IgD-negative memory B cell (primary cell): ENCODE measurements at regions not wholly inside any gene's neighbourhood (a gene's known extent, or its start where the extent isn't known, plus 50 kb on each side); places are given as distances from the start of the nearest gene placed in this dataset.

Source experiments
- H3K27ac Mint-ChIP-seq, 3 donors: one replicate each; pipeline ENCODE4 v1.8.0; 2020 to 2022; ENCODE audit warnings: mild to moderate bottlenecking in 3 of 3, mixed read lengths in 3 of 3, moderate library complexity in 1 of 3
- H3K27me3 Mint-ChIP-seq: one replicate; pipeline ENCODE4 v1.8.0; 2021; ENCODE audit warnings: mixed read lengths
- H3K36me3 Mint-ChIP-seq: one replicate; pipeline ENCODE4 v1.8.0; 2020; ENCODE audit warnings: mild to moderate bottlenecking, mixed read lengths
- H3K4me1 Mint-ChIP-seq, 3 donors: one replicate each; pipeline ENCODE4 v1.8.0; 2020 to 2022; ENCODE audit warnings: mixed read lengths in 3 of 3, mild to moderate bottlenecking in 1 of 3
- H3K4me3 Mint-ChIP-seq, 4 donors: one replicate each; pipeline ENCODE4 v1.8.0; 2020 to 2022; ENCODE audit warnings: mild to moderate bottlenecking in 4 of 4, mixed read lengths in 4 of 4, moderate library complexity in 3 of 4
- H3K9me3 Mint-ChIP-seq, 3 donors: one replicate each; pipeline ENCODE4 v1.8.0; 2020 to 2021; ENCODE audit warnings: mixed read lengths in 3 of 3, mild to moderate bottlenecking in 1 of 3

GRCh38 chr2:20108655-20109396 lies 57.4 kb upstream of the LAPTM4A start:
- Mint-ChIP-seq H3K9me3 (no peaks in the 10 kb centered on the region), H3K27me3 (peaks cover 27% of the 10 kb centered on the region), H3K36me3 (no peaks in the 10 kb centered on the region), H3K4me1 (peaks cover 0 to 3% (median 0%) of the 10 kb centered on the region in 3 donors), H3K27ac (no peak overlapping the region), H3K4me3 (no peak overlapping the region)

- Mint-ChIP-seq H3K4me1 (peaks cover 0 to 3% (median 0%) of the 10 kb centered on the region in 3 donors), H3K9me3 (peaks cover 0 to 1% (median under 1%) of the 10 kb centered on the region in 3 donors), H3K36me3 (no peaks in the 10 kb centered on the region), H3K4me3 (no peak overlapping the region), H3K27ac (peak overlapping the region in 1 of 3 donors; percentile 9), H3K27me3 (peaks cover 22% of the 10 kb centered on the region)
Observed at GRCh38 chr2:20107776-20108175, 56.3 kb upstream of the LAPTM4A start.

GRCh38 chr2:20107352-20107751 lies 55.9 kb upstream of the LAPTM4A start:
- Mint-ChIP-seq H3K27me3 (peaks cover 20% of the 10 kb centered on the region), H3K27ac (no peak overlapping the region), H3K36me3 (no peaks in the 10 kb centered on the region), H3K4me3 (no peak overlapping the region), H3K9me3 (peaks cover 1 to 5% (median 3%) of the 10 kb centered on the region in 3 donors), H3K4me1 (peaks cover 0 to 3% (median 0%) of the 10 kb centered on the region in 3 donors)

- Mint-ChIP-seq H3K4me1 (peaks cover 0 to 3% (median 0%) of the 10 kb centered on the region in 3 donors), H3K27ac (no peak overlapping the region), H3K9me3 (peaks cover 1 to 9% (median 3%) of the 10 kb centered on the region in 3 donors), H3K4me3 (no peak overlapping the region), H3K27me3 (peaks cover 20% of the 10 kb centered on the region), H3K36me3 (no peaks in the 10 kb centered on the region)
Observed at GRCh38 chr2:20106746-20107145, 55.3 kb upstream of the LAPTM4A start.

GRCh38 chr2:20104900-20105545 lies 53.6 kb upstream of the LAPTM4A start:
- Mint-ChIP-seq H3K4me3 (peak overlapping the region in 1 of 4 donors; percentile 61), H3K27me3 (peaks cover 12% of the 10 kb centered on the region), H3K27ac (no peak overlapping the region), H3K4me1 (peaks cover 0 to 3% (median 0%) of the 10 kb centered on the region in 3 donors), H3K36me3 (no peaks in the 10 kb centered on the region), H3K9me3 (peaks cover 1 to 9% (median 3%) of the 10 kb centered on the region in 3 donors)

GRCh38 chr2:20103530-20103929 lies 52.1 kb upstream of the LAPTM4A start:
- Mint-ChIP-seq H3K9me3 (peaks cover 1 to 9% (median 3%) of the 10 kb centered on the region in 3 donors), H3K27me3 (peaks cover 12% of the 10 kb centered on the region), H3K36me3 (no peaks in the 10 kb centered on the region), H3K4me1 (peaks cover 0 to 2% (median 0%) of the 10 kb centered on the region in 3 donors), H3K4me3 (no peak overlapping the region), H3K27ac (no peak overlapping the region)
